Brain microvascular endothelial cell (primary cell): ENCODE measurements at regions not wholly inside any gene's neighbourhood (a gene's known extent, or its start where the extent isn't known, plus 50 kb on each side); places are given as distances from the start of the nearest gene placed in this dataset.

Experiments used
- DNase-seq: peaks from one replicate; pipeline ENCODE4 v3.0.0-alpha.2; 2020
- H3K27ac ChIP-seq: fragments of 250-450 bp; sonication (Bioruptor Pico); 2 replicates; pipeline ENCODE4 v1.5.1; 2020; ENCODE audit warnings: mild to moderate bottlenecking, moderate library complexity
- H3K27me3 ChIP-seq: fragments of 250-450 bp; sonication (Bioruptor Pico); replicated peaks from 2 replicates; pipeline ENCODE4 v1.5.1; 2020; ENCODE audit warnings: mild to moderate bottlenecking
- H3K36me3 ChIP-seq: fragments of 250-450 bp; sonication (Bioruptor Pico); replicated peaks from 2 replicates; pipeline ENCODE4 v1.5.1; 2020; ENCODE audit warnings: mild to moderate bottlenecking
- H3K4me3 ChIP-seq: 2 replicates; pipeline ENCODE4 v1.5.1; 2011; ENCODE audit warnings: low read depth, mild to moderate bottlenecking, control low read depth, low read length, moderate library complexity
- CTCF ChIP-seq: IDR thresholded peaks from 2 replicates; pipeline ENCODE4 v1.5.1; 2011; ENCODE audit warnings: low read depth, mild to moderate bottlenecking, moderate library complexity, low read length, control low read depth, inconsistent platforms; ENCODE audit errors: missing control alignments
- in situ Hi-C: cut with HindIII; loops from 2 replicates; pipeline ENCODE4 v1.10.0; 2017; ENCODE audit warnings: low sequenced_read_pairs, low pct_ligation_motif_present

DNA sequence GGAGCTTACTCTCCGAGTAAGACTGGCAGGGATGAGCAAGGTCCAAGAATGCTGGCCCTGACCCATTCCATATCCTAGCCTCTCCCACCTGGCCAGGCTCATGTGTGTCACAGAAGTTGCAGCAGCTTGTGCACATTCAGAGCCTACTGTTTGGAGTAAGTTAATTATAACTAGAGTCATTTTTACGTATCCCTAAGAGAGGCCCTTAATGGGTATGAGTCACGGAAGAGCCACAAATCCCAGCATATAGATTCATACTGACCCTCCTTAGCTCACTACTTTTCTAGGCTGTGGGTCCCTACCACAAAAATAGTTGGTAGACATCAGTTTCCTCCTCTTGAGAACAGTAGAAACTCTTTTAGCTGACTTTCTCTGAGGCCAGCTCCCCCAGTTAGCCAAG is 118.3 kb upstream of the FRG1 start:
- DNase-seq, result no peak
- no peaks in the 10 kb centered on the region for H3K27me3 ChIP-seq
- H3K4me3 ChIP-seq, result no peak overlapping the region
- H3K27ac ChIP-seq, result no peak overlapping the region
- no peak for TF ChIP-seq CTCF
- no peaks in the 10 kb centered on the region for H3K36me3 ChIP-seq
- in situ Hi-C loops, result no loop called here

DNA sequence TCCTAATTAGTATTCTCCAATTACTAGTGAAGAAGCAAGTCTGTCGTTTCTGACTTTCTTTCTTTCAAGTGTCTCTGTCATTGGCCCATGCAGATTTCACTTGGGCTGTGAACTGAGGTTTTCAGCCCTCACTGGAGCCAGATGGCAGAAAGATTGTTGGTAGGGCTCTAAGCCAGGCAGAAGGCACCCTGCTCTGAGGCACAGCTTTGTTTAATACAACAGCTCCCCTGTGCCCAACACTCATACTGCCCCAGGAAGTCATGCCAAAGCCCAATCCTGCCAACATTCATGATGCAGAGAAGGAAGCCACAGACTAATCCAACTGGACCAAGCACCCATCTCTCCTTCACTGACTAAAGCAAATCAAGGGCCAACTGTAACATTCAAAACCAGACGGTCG is 117.1 kb upstream of the FRG1 start:
- in situ Hi-C loops, result no loop called here
- H3K27me3 ChIP-seq, result no peaks in the 10 kb centered on the region
- no peak for DNase-seq
- no peak overlapping the region for H3K4me3 ChIP-seq
- H3K27ac ChIP-seq, result no peak overlapping the region
- H3K36me3 ChIP-seq, result no peaks in the 10 kb centered on the region
- no peak for TF ChIP-seq CTCF

GRCh38 chr4:189825466-189825865 is 115.2 kb upstream of the FRG1 start:
- TF ChIP-seq CTCF, result no peak
- H3K4me3 ChIP-seq, result no peak overlapping the region
- no peak overlapping the region for H3K27ac ChIP-seq
- DNase-seq, result no peak
- in situ Hi-C loops, result no loop called here
- H3K36me3 ChIP-seq, result no peaks in the 10 kb centered on the region
- H3K27me3 ChIP-seq, result no peaks in the 10 kb centered on the region

DNA sequence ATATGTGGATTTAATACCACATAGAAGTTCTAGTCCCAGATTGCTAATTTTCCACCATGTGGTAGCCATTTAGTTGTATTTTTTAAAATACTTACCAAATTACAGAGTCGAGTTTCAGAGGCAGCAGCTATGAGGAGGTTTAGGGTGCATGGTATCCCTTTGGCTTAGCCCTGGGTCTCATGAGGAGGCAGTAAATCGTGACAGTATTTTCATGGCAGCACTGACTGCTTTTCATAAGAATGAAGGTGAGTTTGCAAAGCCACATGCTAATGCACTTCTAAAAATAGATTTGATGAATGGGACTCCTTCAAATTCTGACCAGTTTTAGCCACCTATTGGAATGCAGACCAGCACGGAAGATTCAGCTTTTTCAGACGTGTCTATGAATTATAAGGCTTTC is 114.0 kb upstream of the FRG1 start:
- TF ChIP-seq CTCF, result no peak
- no peak overlapping the region for H3K4me3 ChIP-seq
- in situ Hi-C loops, result no loop called here
- H3K27me3 ChIP-seq, result no peaks in the 10 kb centered on the region
- H3K36me3 ChIP-seq, result no peaks in the 10 kb centered on the region
- H3K27ac ChIP-seq, result no peak overlapping the region
- DNase-seq, result no peak

DNA sequence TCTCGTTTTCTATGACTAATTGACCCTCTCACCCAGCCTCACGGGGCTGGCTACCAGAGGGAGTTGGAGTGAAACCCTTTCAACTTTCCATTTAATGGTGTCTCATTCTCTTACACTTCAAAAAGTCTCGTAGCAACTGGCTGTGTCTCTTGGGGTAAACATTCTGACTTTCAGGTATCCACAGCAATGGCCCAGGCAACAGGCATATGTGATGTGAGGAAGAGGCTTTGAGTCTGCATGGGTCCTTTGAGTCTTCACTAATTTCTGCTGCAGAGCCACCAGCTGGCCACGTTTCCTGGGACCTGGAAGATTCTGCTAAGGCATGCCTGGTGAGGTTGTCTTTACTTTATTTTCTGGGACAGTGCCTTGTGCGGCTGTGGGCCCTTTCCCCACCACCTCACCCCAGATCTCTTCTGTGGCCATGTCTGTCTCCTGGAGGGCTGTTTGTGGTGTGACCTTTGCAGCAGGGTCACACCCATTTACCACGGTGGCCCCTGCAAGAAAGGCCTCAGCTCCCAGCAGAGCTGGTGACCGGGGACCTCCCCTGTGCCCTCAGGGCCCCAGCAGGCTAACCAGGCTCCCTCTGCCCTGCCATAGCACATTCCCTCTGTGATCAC is 112.5 kb upstream of the FRG1 start:
- Histone ChIP-seq H3K27me3 (no peaks in the 10 kb centered on the region), H3K4me3 (no peak overlapping the region), H3K36me3 (no peaks in the 10 kb centered on the region), H3K27ac (no peak overlapping the region)
- TF ChIP-seq CTCF, result no peak
- DNase-seq, result no peak
- in situ Hi-C loops, result no loop called here

DNA sequence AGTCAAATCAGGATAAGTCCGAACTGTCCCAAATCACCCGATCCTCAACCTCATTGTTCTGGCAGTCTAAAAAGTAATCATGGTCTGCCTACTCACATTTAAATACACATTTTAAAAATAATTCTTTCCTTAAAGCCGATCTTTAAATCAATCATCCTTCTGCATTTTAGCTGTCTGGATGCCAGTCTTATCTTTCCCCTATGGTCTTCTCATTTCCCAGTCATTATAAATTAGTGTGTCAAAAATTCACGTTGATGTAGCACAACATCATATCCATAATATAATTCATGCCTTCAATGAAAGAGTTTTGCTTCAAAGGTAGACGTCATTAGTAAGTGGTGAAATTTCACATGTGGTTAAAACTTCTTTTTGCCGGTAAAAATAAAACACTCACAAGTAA is 108.1 kb upstream of the FRG1 start:
- no peaks in the 10 kb centered on the region for H3K27me3 ChIP-seq
- no peaks in the 10 kb centered on the region for H3K36me3 ChIP-seq
- TF ChIP-seq CTCF, result no peak
- H3K4me3 ChIP-seq, result no peak overlapping the region
- no peak overlapping the region for H3K27ac ChIP-seq
- in situ Hi-C loops, result no loop called here
- no peak for DNase-seq
